ENCODE measurements at regions not wholly inside any gene's neighbourhood (a gene's known extent, or its start where the extent isn't known, plus 50 kb on each side); places are given as distances from the start of the nearest gene placed in this dataset.

GRCh38 chr5:158039911-158040347 is 181.0 kb upstream of the CLINT1 start:
- no peak for TF ChIP-seq EZH2 (IDR thresholded peaks at IDR 0.05; ENCODE audit: borderline replicate concordance, low read length)
- TF ChIP-seq, protein P1, sequence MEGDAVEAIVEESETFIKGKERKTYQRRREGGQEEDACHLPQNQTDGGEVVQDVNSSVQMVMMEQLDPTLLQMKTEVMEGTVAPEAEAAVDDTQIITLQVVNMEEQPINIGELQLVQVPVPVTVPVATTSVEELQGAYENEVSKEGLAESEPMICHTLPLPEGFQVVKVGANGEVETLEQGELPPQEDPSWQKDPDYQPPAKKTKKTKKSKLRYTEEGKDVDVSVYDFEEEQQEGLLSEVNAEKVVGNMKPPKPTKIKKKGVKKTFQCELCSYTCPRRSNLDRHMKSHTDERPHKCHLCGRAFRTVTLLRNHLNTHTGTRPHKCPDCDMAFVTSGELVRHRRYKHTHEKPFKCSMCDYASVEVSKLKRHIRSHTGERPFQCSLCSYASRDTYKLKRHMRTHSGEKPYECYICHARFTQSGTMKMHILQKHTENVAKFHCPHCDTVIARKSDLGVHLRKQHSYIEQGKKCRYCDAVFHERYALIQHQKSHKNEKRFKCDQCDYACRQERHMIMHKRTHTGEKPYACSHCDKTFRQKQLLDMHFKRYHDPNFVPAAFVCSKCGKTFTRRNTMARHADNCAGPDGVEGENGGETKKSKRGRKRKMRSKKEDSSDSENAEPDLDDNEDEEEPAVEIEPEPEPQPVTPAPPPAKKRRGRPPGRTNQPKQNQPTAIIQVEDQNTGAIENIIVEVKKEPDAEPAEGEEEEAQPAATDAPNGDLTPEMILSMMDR (conservative IDR thresholded peaks at IDR 0.05 in 1 of 2, IDR thresholded peaks at IDR 0.05 in 1 of 2; ENCODE audit: extremely low read depth in 1 of 2, insufficient read depth in 1 of 2, low read depth in 1 of 2, low read length in 2 of 2), result no peak
